C4-2B (cell line): ENCODE measurements at regions not wholly inside any gene's neighbourhood (a gene's known extent, or its start where the extent isn't known, plus 50 kb on each side); places are given as distances from the start of the nearest gene placed in this dataset.

Experiments used
- H3K27ac ChIP-seq: fragments of 450-650 bp; 2 replicates; pipeline ENCODE4 v1.5.1; 2017
- CTCF ChIP-seq: fragments of 450-650 bp; conservative IDR thresholded peaks from 2 replicates; pipeline ENCODE4 v1.5.1; 2017; ENCODE audit warnings: mild to moderate bottlenecking
- ZFX ChIP-seq: fragments of 450-650 bp; IDR thresholded peaks from 2 replicates; pipeline ENCODE4 v1.6.1; 2017

- peak overlapping the region; percentile 60 for H3K27ac ChIP-seq
- TF ChIP-seq ZFX = no peak
- no peak for TF ChIP-seq CTCF
Observed at GRCh38 chr12:105855361-105856047, 283.2 kb downstream of the NUAK1 start.

DNA sequence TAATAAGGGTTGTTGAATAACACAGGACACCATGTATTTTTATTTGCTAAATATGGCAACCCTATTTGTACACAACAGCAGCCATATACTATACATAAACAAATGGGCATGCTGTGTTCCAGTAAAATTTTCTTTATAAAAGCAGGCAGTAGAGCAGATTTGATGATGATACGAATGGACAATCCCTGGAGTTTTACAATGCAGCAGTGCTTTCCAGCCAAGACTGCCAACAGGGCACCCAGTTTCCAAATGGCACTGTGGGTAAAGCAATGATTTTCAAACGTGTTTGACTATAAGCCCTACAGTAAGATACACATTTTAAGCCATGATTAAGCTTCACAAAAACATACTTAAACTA lies 282.7 kb downstream of the NUAK1 start:
- no peak overlapping the region for H3K27ac ChIP-seq
- no peak for TF ChIP-seq ZFX
- no peak for TF ChIP-seq CTCF

DNA sequence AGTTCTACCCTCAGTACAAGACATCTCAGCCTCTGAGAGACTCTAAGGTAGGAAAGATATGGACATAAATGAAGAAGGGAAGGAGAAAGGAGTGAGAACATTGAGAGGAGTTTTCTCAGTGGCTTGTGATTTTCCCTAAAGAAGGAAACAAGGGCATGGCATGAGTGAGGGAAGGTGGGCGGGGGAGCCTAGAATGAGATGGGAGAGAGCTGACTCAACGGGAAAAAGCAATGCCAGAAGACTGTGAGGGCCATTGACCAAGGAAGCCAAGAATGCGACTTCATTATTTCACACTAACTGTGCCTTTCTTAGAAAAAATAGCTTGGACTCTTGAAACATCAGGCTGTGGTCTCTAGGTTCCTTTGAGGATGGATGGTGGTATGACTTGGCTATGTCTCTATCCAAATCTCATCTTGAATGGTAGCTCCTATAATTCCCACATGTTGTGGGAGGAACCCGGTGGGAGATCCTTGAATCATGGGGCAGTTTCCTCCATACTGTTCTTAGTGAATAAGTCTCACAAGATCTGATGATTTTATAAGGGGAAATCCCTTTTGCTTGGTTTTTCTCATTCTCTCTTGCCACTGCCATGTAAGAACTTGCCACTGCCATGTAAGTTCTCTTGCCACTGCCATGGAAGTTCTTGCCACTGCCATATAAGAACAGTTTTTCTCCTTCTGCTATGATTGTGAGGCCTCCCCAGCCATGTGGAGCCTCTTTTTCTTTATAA lies 279.6 kb downstream of the NUAK1 start:
- H3K27ac ChIP-seq = no peak overlapping the region
- no peak for TF ChIP-seq ZFX

DNA sequence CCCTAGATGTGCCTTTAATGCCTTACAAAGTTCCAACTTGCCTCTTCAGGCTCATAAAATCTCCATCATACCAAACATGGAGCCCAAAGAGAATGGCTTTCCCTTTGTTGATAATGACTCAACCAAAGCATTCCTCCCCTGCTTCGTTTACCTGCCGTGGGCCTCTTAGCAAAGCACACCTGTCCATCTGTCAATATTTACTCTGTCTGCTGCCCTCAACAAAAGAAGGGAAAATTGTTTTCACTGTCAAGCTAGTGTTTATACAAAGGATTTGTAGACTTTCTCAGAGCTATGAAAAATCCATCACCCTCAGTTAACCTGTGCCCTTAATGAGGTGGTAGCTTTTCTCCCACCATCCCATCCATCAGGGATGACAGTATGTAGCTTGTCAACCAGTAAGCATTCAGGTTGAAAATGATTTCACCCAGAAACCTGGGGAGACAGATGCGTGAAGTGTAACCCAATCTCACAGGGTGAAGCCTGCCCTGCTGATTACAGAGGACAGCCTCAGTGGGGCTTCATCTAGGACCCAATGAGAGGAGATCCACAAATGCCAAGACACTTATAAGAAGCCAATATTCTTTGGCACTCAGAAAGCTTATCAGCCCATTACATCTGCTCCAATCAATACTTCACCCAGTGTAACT lies 278.1 kb downstream of the NUAK1 start:
- no peak overlapping the region for H3K27ac ChIP-seq
- TF ChIP-seq ZFX (no peak), CTCF (no peak)

- TF ChIP-seq CTCF (no peak), ZFX (no peak)
- no peak overlapping the region for H3K27ac ChIP-seq
Observed at GRCh38 chr12:105861227-105861626, 277.5 kb downstream of the NUAK1 start.

DNA sequence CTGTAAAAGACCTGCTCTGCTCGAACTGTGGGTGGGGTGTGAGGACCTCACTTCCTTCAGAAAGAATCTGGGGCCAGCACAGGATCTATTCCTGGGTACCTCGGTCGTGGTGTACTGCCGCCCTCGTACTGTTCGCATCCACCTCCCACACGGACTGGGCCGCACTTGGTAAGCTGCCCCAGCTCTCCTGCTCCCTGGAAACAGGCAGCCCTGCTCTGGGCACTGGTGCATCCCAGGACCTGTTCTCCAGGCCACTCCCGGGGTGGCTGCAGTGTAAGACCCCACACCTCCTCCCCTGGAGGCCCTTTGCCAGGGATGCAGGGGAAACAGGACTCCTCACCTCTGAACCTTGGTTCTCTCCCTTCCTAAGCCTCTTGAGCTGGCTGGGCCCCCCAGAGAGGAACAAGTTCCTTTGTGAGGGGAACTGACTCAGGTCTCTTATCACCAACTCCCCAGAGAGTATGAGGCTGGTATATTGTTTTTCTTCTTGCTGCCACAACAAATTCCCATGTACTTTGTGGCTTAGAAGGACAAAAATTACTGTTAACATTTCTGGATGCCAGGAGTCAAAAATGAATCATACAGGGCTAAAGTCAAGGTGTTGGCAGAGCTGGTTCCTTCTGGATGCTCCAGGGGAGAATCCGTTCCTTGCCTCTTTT lies 276.5 kb downstream of the NUAK1 start:
- TF ChIP-seq CTCF (no peak), ZFX (no peak)
- H3K27ac ChIP-seq = no peak overlapping the region

DNA sequence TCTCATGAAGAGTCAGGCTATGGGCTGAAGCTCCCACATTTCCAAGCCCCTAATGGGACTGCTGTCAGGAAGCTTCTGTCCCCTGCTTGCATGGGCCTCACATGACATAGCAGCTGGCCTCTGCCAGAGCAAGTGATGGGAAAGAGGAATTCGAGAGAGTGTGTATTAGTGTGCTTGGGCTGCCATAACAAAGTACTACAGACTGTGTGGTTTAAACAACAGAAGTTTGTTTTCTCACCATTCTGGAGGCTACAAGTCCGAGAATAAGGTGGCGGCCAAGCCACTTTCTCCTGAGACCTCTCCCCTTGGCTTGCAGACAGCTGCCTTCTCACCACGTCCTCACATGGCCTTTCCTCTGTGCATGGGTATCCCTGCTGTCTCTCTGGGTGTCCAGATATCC lies 274.4 kb downstream of the NUAK1 start:
- TF ChIP-seq ZFX (no peak), CTCF (no peak)
- no peak overlapping the region for H3K27ac ChIP-seq
